ENCODE measurements at regions not wholly inside any gene's neighbourhood (a gene's known extent, or its start where the extent isn't known, plus 50 kb on each side); places are given as distances from the start of the nearest gene placed in this dataset.

GRCh38 chr4:127155555-127155954, 477.2 kb upstream of the INTU start:
- no peaks in the 10 kb centered on the region for H4K20me1 ChIP-seq (ENCODE audit: control insufficient read depth, extremely low read depth, insufficient read depth, low read length)
- no peak overlapping the region for H3K9ac ChIP-seq (ENCODE audit: insufficient read depth, low read length)
- no peaks in the 10 kb centered on the region for H3K4me1 ChIP-seq (ENCODE audit: control insufficient read depth, extremely low read depth, insufficient read depth, low read length)
- DNase-seq (ENCODE audit: low read depth in 2 of 2), result no peak
- H3K4me3 ChIP-seq (replicated peaks in 1 of 4; ENCODE audit: control extremely low read depth in 1 of 4, insufficient read depth in 1 of 4, low read depth in 3 of 4, low read length in 4 of 4), result no peak overlapping the region
- H3K79me2 ChIP-seq (ENCODE audit: control insufficient read depth, insufficient read depth, low read length), result no peaks in the 10 kb centered on the region
- H3K27ac ChIP-seq (ENCODE audit: insufficient read depth, low read length), result no peak overlapping the region
- no peaks in the 10 kb centered on the region for H3K9me3 ChIP-seq (ENCODE audit: control insufficient read depth, insufficient read depth, low read depth, low read length)
- no peaks in the 10 kb centered on the region for H3K27me3 ChIP-seq (ENCODE audit: control insufficient read depth, insufficient read depth, low read length)
- no peaks in the 10 kb centered on the region for H3K36me3 ChIP-seq (ENCODE audit: control insufficient read depth, insufficient read depth, low read length)
- H2AFZ ChIP-seq (ENCODE audit: low read length), result no peak overlapping the region
- no peak overlapping the region for H3K4me2 ChIP-seq (ENCODE audit: extremely low read depth, insufficient read depth, low read length)
- TF ChIP-seq CTCF (conservative IDR thresholded peaks at IDR 0.05 in 1 of 2, IDR thresholded peaks at IDR 0.05 in 1 of 2; ENCODE audit: low read depth in 1 of 2, low read length in 2 of 2), result no peak

GRCh38 chr4:127162741-127163140, 470.0 kb upstream of the INTU start:
- no peaks in the 10 kb centered on the region for H3K4me1 ChIP-seq (ENCODE audit: control insufficient read depth, extremely low read depth, insufficient read depth, low read length)
- H3K79me2 ChIP-seq (ENCODE audit: control insufficient read depth, insufficient read depth, low read length), result no peaks in the 10 kb centered on the region
- no peaks in the 10 kb centered on the region for H3K9me3 ChIP-seq (ENCODE audit: control insufficient read depth, insufficient read depth, low read depth, low read length)
- H3K4me2 ChIP-seq (ENCODE audit: extremely low read depth, insufficient read depth, low read length), result no peak overlapping the region
- no peak overlapping the region for H3K4me3 ChIP-seq (replicated peaks in 1 of 4; ENCODE audit: control extremely low read depth in 1 of 4, insufficient read depth in 1 of 4, low read depth in 3 of 4, low read length in 4 of 4)
- peak; percentile 55 to 61 for DNase-seq (ENCODE audit: low read depth in 2 of 2)
- H3K27ac ChIP-seq (ENCODE audit: insufficient read depth, low read length), result no peak overlapping the region
- no peaks in the 10 kb centered on the region for H3K36me3 ChIP-seq (ENCODE audit: control insufficient read depth, insufficient read depth, low read length)
- no peak overlapping the region for H2AFZ ChIP-seq (ENCODE audit: low read length)
- TF ChIP-seq EZH2 (IDR thresholded peaks at IDR 0.05; ENCODE audit: low read length, missing control alignments) (no peak), CTCF (conservative IDR thresholded peaks at IDR 0.05 in 1 of 2, IDR thresholded peaks at IDR 0.05 in 1 of 2; ENCODE audit: low read depth in 1 of 2, low read length in 2 of 2) (no peak)
- no peaks in the 10 kb centered on the region for H4K20me1 ChIP-seq (ENCODE audit: control insufficient read depth, extremely low read depth, insufficient read depth, low read length)
- no peaks in the 10 kb centered on the region for H3K27me3 ChIP-seq (ENCODE audit: control insufficient read depth, insufficient read depth, low read length)
- H3K9ac ChIP-seq (ENCODE audit: insufficient read depth, low read length), result no peak overlapping the region

- H3K9ac ChIP-seq (ENCODE audit: insufficient read depth, low read length), result no peak overlapping the region
- no peak overlapping the region for H3K4me3 ChIP-seq (replicated peaks in 1 of 4; ENCODE audit: control extremely low read depth in 1 of 4, insufficient read depth in 1 of 4, low read depth in 3 of 4, low read length in 4 of 4)
- H3K36me3 ChIP-seq (ENCODE audit: control insufficient read depth, insufficient read depth, low read length), result no peaks in the 10 kb centered on the region
- no peaks in the 10 kb centered on the region for H3K79me2 ChIP-seq (ENCODE audit: control insufficient read depth, insufficient read depth, low read length)
- no peak for TF ChIP-seq CTCF (conservative IDR thresholded peaks at IDR 0.05 in 1 of 2, IDR thresholded peaks at IDR 0.05 in 1 of 2; ENCODE audit: low read depth in 1 of 2, low read length in 2 of 2)
- no peak for TF ChIP-seq EZH2 (IDR thresholded peaks at IDR 0.05; ENCODE audit: low read length, missing control alignments)
- no peaks in the 10 kb centered on the region for H3K9me3 ChIP-seq (ENCODE audit: control insufficient read depth, insufficient read depth, low read depth, low read length)
- H4K20me1 ChIP-seq (ENCODE audit: control insufficient read depth, extremely low read depth, insufficient read depth, low read length), result no peaks in the 10 kb centered on the region
- no peak for DNase-seq (ENCODE audit: low read depth in 2 of 2)
- H3K4me1 ChIP-seq (ENCODE audit: control insufficient read depth, extremely low read depth, insufficient read depth, low read length), result no peaks in the 10 kb centered on the region
- no peak overlapping the region for H3K27ac ChIP-seq (ENCODE audit: insufficient read depth, low read length)
- H2AFZ ChIP-seq (ENCODE audit: low read length), result no peak overlapping the region
- H3K27me3 ChIP-seq (ENCODE audit: control insufficient read depth, insufficient read depth, low read length), result no peaks in the 10 kb centered on the region
- no peak overlapping the region for H3K4me2 ChIP-seq (ENCODE audit: extremely low read depth, insufficient read depth, low read length)
Observed at GRCh38 chr4:127165971-127166370, 466.8 kb upstream of the INTU start.

Data from fibroblast of lung (primary cell).